Panc1 (cell line): ENCODE measurements at regions not wholly inside any gene's neighbourhood (a gene's known extent, or its start where the extent isn't known, plus 50 kb on each side); places are given as distances from the start of the nearest gene placed in this dataset.

Experiments
- ATAC-seq: fragments of 200-7000 bp; cut with Tn5 transposase; 2 replicates; pipeline ENCODE4 v1.9.1; 2020; ENCODE audit warnings: mild to moderate bottlenecking, moderate library complexity
- BruUV-seq: library from RNA; stranded (reverse); fragments of 400-500 nt; replicated peaks from 2 replicates; lab custom pipeline; 2021; lab: Mats Ljungman, UMichigan
- CTCF ChIA-PET: fragments of 300-600 bp; sonication (Branson Sonifier 250); formaldehyde crosslinking; loops from one replicate; lab custom pipeline; 2022; ENCODE audit warnings: antibody characterized with exemption; lab: Charles Lee
- POLR2A ChIA-PET: fragments of 300-600 bp; sonication (Branson Sonifier 250); formaldehyde crosslinking; loops from one replicate; lab custom pipeline; 2022; ENCODE audit warnings: antibody characterized with exemption; lab: Charles Lee
- DNase-seq: peaks from one replicate; pipeline ENCODE4 v3.0.0-alpha.2; 2010; ENCODE audit warnings: low read depth, low spot score
- H3K27ac ChIP-seq: 2 replicates; pipeline ENCODE4 v1.5.1; 2011; ENCODE audit warnings: mild to moderate bottlenecking, low read length, inconsistent platforms
- H3K27me3 ChIP-seq: fragments of 200-500 bp; sonication (Bioruptor generic); 2 replicates; pipeline ENCODE4 v1.6.0; 2014; ENCODE audit warnings: low read length, inconsistent platforms; ENCODE audit not compliant: control insufficient read depth, insufficient read depth
- H3K36me3 ChIP-seq: fragments of 200-500 bp; sonication (Bioruptor generic); 2 replicates; pipeline ENCODE4 v1.5.1; 2014; ENCODE audit warnings: inconsistent platforms, mild to moderate bottlenecking, low read length, moderate library complexity; ENCODE audit not compliant: control insufficient read depth, insufficient read depth
- H3K4me1 ChIP-seq: 2 replicates; pipeline ENCODE4 v1.5.1; 2011; ENCODE audit warnings: inconsistent platforms, mild to moderate bottlenecking, low read length, moderate library complexity; ENCODE audit not compliant: control insufficient read depth, insufficient read depth
- H3K4me3 ChIP-seq, 2 experiments: 2 replicates each; pipeline ENCODE4 v1.5.1; 2011 to 2012; ENCODE audit warnings: low read depth in 2 of 2, low read length in 2 of 2, mild to moderate bottlenecking in 2 of 2, inconsistent platforms in 1 of 2, moderate library complexity in 1 of 2
- H3K9me3 ChIP-seq: fragments of 200-500 bp; sonication (Bioruptor generic); 2 replicates; pipeline ENCODE4 v1.5.1; 2014; ENCODE audit warnings: low read depth, mild to moderate bottlenecking, inconsistent platforms, low read length, moderate library complexity; ENCODE audit not compliant: control insufficient read depth, insufficient read depth
- CTCF ChIP-seq: fragments of 450-650 bp; IDR thresholded peaks from 2 replicates; pipeline ENCODE4 v1.5.1; 2017; ENCODE audit warnings: mild to moderate bottlenecking
- POLR2AphosphoS5 ChIP-seq: IDR thresholded peaks from 2 replicates; pipeline ENCODE4 v1.6.1; 2012; ENCODE audit warnings: mild to moderate bottlenecking, low read depth, low read length, moderate library complexity
- REST ChIP-seq, 2 experiments: IDR thresholded peaks; 2 replicates each; pipeline ENCODE4 v1.6.1; 2011 to 2012; ENCODE audit warnings: low read depth in 2 of 2, control low read depth in 1 of 2, low read length in 1 of 2, mild to moderate bottlenecking in 1 of 2, moderate library complexity in 1 of 2; ENCODE audit not compliant: insufficient read depth in 1 of 2
- SIN3A ChIP-seq: IDR thresholded peaks from 2 replicates; pipeline ENCODE4 v1.6.1; 2012; ENCODE audit warnings: low read depth, mild to moderate bottlenecking, low read length, moderate library complexity, borderline replicate concordance; ENCODE audit not compliant: insufficient read depth
- TCF7L2 ChIP-seq: IDR thresholded peaks from 2 replicates; pipeline ENCODE4 v1.6.1; 2011; ENCODE audit warnings: mild to moderate bottlenecking, low read depth, low read length, inconsistent platforms
- in situ Hi-C: cut with HindIII; loops from 2 replicates; pipeline ENCODE4 v1.10.0; 2016; ENCODE audit warnings: low sequenced_read_pairs, low pct_unique_long_range_greater_than_20kb
- intact Hi-C: fragments of 100-400 bp; cut with micrococcal nuclease; formaldehyde crosslinking; loops from one replicate; pipeline ENCODE4 v1.10.0; 2022; ENCODE audit not compliant: unreplicated experiment

- ChIA-PET POLR2A (no interaction called here), CTCF (no interaction called here)
- ATAC-seq (no peak), DNase-seq (no peak)
- no peaks in the 10 kb centered on the region for H3K4me1 ChIP-seq
- no TSS peak for BruUV-seq
- no peaks in the 10 kb centered on the region for H3K9me3 ChIP-seq
- intact Hi-C loops (no loop called here), in situ Hi-C loops (no loop called here)
- no peaks in the 10 kb centered on the region for H3K27me3 ChIP-seq
- H3K27ac ChIP-seq, result no peak overlapping the region
- H3K4me3 ChIP-seq, result no peak overlapping the region
- H3K36me3 ChIP-seq, result no peaks in the 10 kb centered on the region
- TF ChIP-seq POLR2AphosphoS5, result no peak
- no peak for TF ChIP-seq TCF7L2
- TF ChIP-seq CTCF, result no peak
- TF ChIP-seq SIN3A, result no peak
- TF ChIP-seq REST (IDR thresholded peaks at IDR 0.05; ENCODE audit: insufficient read depth in 1 of 2, low read depth in 2 of 2, low read length in 1 of 2), result no peak
Observed at GRCh38 chr7:52753855-52754254, 281.6 kb upstream of the POM121L12 start.

- H3K36me3 ChIP-seq, result no peaks in the 10 kb centered on the region
- in situ Hi-C loops, result no loop called here
- ChIA-PET POLR2A (no interaction called here), CTCF (no interaction called here)
- no peak overlapping the region for H3K27ac ChIP-seq
- intact Hi-C loops, result no loop called here
- no peaks in the 10 kb centered on the region for H3K4me1 ChIP-seq
- DNase-seq (no peak), ATAC-seq (no peak)
- no peak overlapping the region for H3K4me3 ChIP-seq
- no peaks in the 10 kb centered on the region for H3K27me3 ChIP-seq
- BruUV-seq, result no TSS peak
- H3K9me3 ChIP-seq, result no peaks in the 10 kb centered on the region
- TF ChIP-seq TCF7L2, result no peak
- no peak for TF ChIP-seq CTCF
- no peak for TF ChIP-seq SIN3A
- no peak for TF ChIP-seq REST (IDR thresholded peaks at IDR 0.05; ENCODE audit: insufficient read depth in 1 of 2, low read depth in 2 of 2, low read length in 1 of 2)
- no peak for TF ChIP-seq POLR2AphosphoS5
Observed at GRCh38 chr7:52752891-52753290, 282.5 kb upstream of the POM121L12 start.
